ENCODE measurements at regions not wholly inside any gene's neighbourhood (a gene's known extent, or its start where the extent isn't known, plus 50 kb on each side); places are given as distances from the start of the nearest gene placed in this dataset.

DNA sequence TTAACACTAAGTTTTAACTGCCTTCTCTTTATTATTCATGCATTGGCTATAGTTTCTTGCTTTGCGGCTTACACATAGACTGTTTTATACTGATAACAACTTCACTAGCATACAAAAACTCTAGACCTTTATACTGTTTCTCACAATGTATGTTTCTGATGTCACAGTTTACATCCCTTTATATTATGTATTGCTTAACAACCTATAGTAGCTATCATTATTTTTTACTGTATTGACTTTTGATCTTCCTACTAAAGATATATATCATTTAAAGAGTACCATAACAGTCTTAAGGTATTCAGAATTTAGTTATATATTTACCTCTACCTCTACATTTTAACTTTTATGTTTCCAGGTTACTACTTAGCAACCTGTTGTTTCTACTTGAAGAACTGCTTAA lies 543.3 kb upstream of the ARGLU1 start:
- Histone ChIP-seq H2AFZ (ENCODE audit: low read length) (no peak overlapping the region), H3K27me3 (ENCODE audit: insufficient read depth, low read length, poor library complexity, severe bottlenecking) (no peaks in the 10 kb centered on the region), H3F3A (ENCODE audit: low read depth) (no peaks in the 10 kb centered on the region), H3K9me3 (ENCODE audit: insufficient read depth, low read depth, low read length) (no peaks in the 10 kb centered on the region; the same call in 1 of the 2 replicates), H3K36me3 (ENCODE audit: insufficient read depth, low read length) (no peaks in the 10 kb centered on the region), H3K79me2 (ENCODE audit: insufficient read depth, low read length) (no peaks in the 10 kb centered on the region), H4K20me1 (ENCODE audit: insufficient read depth, low read length, poor library complexity, severe bottlenecking) (no peaks in the 10 kb centered on the region), H3K4me1 (ENCODE audit: insufficient read depth, low read length, poor library complexity, severe bottlenecking) (no peaks in the 10 kb centered on the region), H3K9ac (ENCODE audit: low read depth, low read length, poor library complexity, severe bottlenecking) (no peak overlapping the region), H3K4me3 (ENCODE audit: low read length, poor library complexity, severe bottlenecking) (no peak overlapping the region), H3K4me2 (ENCODE audit: low read depth, low read length, poor library complexity, severe bottlenecking) (no peak overlapping the region), H3K9me2 (replicated peaks; ENCODE audit: low read depth, low read length) (no peaks in the 10 kb centered on the region)
- no peak for TF ChIP-seq EZH2phosphoT487 (IDR thresholded peaks at IDR 0.05; ENCODE audit: borderline replicate concordance)
- TF ChIP-seq, protein P1, sequence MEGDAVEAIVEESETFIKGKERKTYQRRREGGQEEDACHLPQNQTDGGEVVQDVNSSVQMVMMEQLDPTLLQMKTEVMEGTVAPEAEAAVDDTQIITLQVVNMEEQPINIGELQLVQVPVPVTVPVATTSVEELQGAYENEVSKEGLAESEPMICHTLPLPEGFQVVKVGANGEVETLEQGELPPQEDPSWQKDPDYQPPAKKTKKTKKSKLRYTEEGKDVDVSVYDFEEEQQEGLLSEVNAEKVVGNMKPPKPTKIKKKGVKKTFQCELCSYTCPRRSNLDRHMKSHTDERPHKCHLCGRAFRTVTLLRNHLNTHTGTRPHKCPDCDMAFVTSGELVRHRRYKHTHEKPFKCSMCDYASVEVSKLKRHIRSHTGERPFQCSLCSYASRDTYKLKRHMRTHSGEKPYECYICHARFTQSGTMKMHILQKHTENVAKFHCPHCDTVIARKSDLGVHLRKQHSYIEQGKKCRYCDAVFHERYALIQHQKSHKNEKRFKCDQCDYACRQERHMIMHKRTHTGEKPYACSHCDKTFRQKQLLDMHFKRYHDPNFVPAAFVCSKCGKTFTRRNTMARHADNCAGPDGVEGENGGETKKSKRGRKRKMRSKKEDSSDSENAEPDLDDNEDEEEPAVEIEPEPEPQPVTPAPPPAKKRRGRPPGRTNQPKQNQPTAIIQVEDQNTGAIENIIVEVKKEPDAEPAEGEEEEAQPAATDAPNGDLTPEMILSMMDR (conservative IDR thresholded peaks at IDR 0.05; ENCODE audit: low read length) = no peak

DNA sequence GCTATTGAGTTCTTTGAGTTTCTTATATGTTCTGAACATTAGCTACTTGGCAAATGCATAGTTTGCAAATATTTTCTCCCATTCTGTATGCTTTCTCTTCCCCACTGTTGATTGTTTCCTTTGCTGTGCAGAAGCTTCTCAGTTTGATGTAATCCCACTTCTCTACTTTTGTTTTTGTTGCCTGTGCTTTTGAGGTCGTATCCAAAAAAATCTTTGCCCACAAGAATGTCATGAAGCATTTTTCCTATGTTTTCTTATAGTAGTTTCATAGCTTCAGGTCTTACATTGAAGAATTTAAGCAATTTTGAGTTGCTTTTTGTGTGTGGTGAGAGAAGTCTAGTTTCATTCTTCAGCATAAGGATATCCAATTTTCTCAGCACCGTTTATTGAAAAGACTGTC lies 536.7 kb upstream of the ARGLU1 start:
- TF ChIP-seq, protein P1 (conservative IDR thresholded peaks at IDR 0.05; ENCODE audit: low read length) = no peak
- no peak for TF ChIP-seq EZH2phosphoT487 (IDR thresholded peaks at IDR 0.05; ENCODE audit: borderline replicate concordance)
- H3K4me3 ChIP-seq (ENCODE audit: low read length, poor library complexity, severe bottlenecking) = no peak overlapping the region
- no peaks in the 10 kb centered on the region for H3K9me3 ChIP-seq (ENCODE audit: insufficient read depth, low read depth, low read length)
- no peak overlapping the region for H3K4me2 ChIP-seq (ENCODE audit: low read depth, low read length, poor library complexity, severe bottlenecking)
- no peaks in the 10 kb centered on the region for H3K79me2 ChIP-seq (ENCODE audit: insufficient read depth, low read length)
- no peak overlapping the region for H2AFZ ChIP-seq (ENCODE audit: low read length)
- H3K9me2 ChIP-seq (replicated peaks; ENCODE audit: low read depth, low read length) = no peaks in the 10 kb centered on the region
- no peak overlapping the region for H3K9ac ChIP-seq (ENCODE audit: low read depth, low read length, poor library complexity, severe bottlenecking)
- no peaks in the 10 kb centered on the region for H3F3A ChIP-seq (ENCODE audit: low read depth)
- H3K36me3 ChIP-seq (ENCODE audit: insufficient read depth, low read length) = no peaks in the 10 kb centered on the region
- H3K4me1 ChIP-seq (ENCODE audit: insufficient read depth, low read length, poor library complexity, severe bottlenecking) = no peaks in the 10 kb centered on the region
- no peaks in the 10 kb centered on the region for H4K20me1 ChIP-seq (ENCODE audit: insufficient read depth, low read length, poor library complexity, severe bottlenecking)
- no peaks in the 10 kb centered on the region for H3K27me3 ChIP-seq (ENCODE audit: insufficient read depth, low read length, poor library complexity, severe bottlenecking)

DNA sequence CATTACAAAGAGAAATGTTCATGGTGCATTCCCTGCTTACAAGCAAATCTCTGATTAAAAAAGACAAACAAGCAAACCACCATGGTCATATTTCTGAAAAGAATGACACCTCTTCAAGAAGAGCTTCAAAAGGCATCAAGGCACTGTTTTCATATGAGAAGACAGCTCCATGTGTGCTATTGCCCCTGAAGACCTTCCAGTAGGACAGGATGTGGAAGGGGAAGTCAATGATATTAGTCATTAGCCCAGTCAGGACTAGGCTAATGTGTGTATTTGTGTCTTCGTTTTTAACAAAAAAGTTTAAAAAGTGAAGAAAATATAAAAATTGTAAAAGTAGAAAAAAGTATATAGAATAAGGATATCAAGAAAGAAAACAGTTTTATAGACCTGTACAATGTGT lies 534.7 kb upstream of the ARGLU1 start:
- no peak overlapping the region for H3K9ac ChIP-seq (ENCODE audit: low read depth, low read length, poor library complexity, severe bottlenecking)
- no peaks in the 10 kb centered on the region for H3K79me2 ChIP-seq (ENCODE audit: insufficient read depth, low read length)
- no peaks in the 10 kb centered on the region for H3K4me1 ChIP-seq (ENCODE audit: insufficient read depth, low read length, poor library complexity, severe bottlenecking)
- no peak overlapping the region for H3K4me3 ChIP-seq (ENCODE audit: low read length, poor library complexity, severe bottlenecking)
- no peaks in the 10 kb centered on the region for H3K36me3 ChIP-seq (ENCODE audit: insufficient read depth, low read length)
- no peaks in the 10 kb centered on the region for H3K27me3 ChIP-seq (ENCODE audit: insufficient read depth, low read length, poor library complexity, severe bottlenecking)
- no peaks in the 10 kb centered on the region for H3F3A ChIP-seq (ENCODE audit: low read depth)
- TF ChIP-seq, protein P1 (conservative IDR thresholded peaks at IDR 0.05; ENCODE audit: low read length) = no peak
- no peak for TF ChIP-seq EZH2phosphoT487 (IDR thresholded peaks at IDR 0.05; ENCODE audit: borderline replicate concordance)
- no peaks in the 10 kb centered on the region for H3K9me3 ChIP-seq (ENCODE audit: insufficient read depth, low read depth, low read length)
- H2AFZ ChIP-seq (ENCODE audit: low read length) = no peak overlapping the region
- no peaks in the 10 kb centered on the region for H3K9me2 ChIP-seq (replicated peaks; ENCODE audit: low read depth, low read length)
- H4K20me1 ChIP-seq (ENCODE audit: insufficient read depth, low read length, poor library complexity, severe bottlenecking) = no peaks in the 10 kb centered on the region
- H3K4me2 ChIP-seq (ENCODE audit: low read depth, low read length, poor library complexity, severe bottlenecking) = no peak overlapping the region
